Activated CD4-positive, alpha-beta T cell treated with anti-CD3 and anti-CD28 coated beads for 4 hours (primary cell): ENCODE measurements at regions not wholly inside any gene's neighbourhood (a gene's known extent, or its start where the extent isn't known, plus 50 kb on each side); places are given as distances from the start of the nearest gene placed in this dataset.

Source experiments
- DNase-seq, 2 donors: peaks; one replicate each; pipeline ENCODE4 v3.0.0-alpha.2; 2020

- DNase-seq: no peak
These were observed 193.5 kb downstream of the SPP2 start for GRCh38 chr2:234243871-234244565.

GRCh38 chr2:234242459-234242836 lies 191.9 kb downstream of the SPP2 start:
- DNase-seq: no peak

GRCh38 chr2:234241656-234242458 lies 191.4 kb downstream of the SPP2 start:
- DNase-seq: no peak

- DNase-seq: no peak
These were observed 190.4 kb downstream of the SPP2 start for GRCh38 chr2:234240917-234241316.

GRCh38 chr2:234235191-234235590 lies 184.7 kb downstream of the SPP2 start:
- DNase-seq: no peak

- no peak for DNase-seq
These were observed 181.0 kb downstream of the SPP2 start for GRCh38 chr2:234231460-234231859.

- DNase-seq: no peak
These were observed 168.5 kb downstream of the SPP2 start for GRCh38 chr2:234219046-234219310.

GRCh38 chr2:234218266-234219045 lies 168.0 kb downstream of the SPP2 start:
- DNase-seq: no peak

- DNase-seq: no peak
These were observed 162.0 kb downstream of the SPP2 start for GRCh38 chr2:234212534-234212933.

- no peak for DNase-seq
These were observed 161.3 kb downstream of the SPP2 start for GRCh38 chr2:234211797-234212196.

GRCh38 chr2:234206738-234207137 lies 156.2 kb downstream of the SPP2 start:
- DNase-seq: no peak

- DNase-seq: no peak
These were observed 154.0 kb downstream of the SPP2 start for GRCh38 chr2:234204480-234204879.

- DNase-seq: no peak
These were observed 152.9 kb downstream of the SPP2 start for GRCh38 chr2:234203135-234203984.

GRCh38 chr2:234202601-234203000 lies 152.1 kb downstream of the SPP2 start:
- DNase-seq: no peak

- DNase-seq: no peak
These were observed 149.5 kb downstream of the SPP2 start for GRCh38 chr2:234199996-234200395.

GRCh38 chr2:234198976-234199375 lies 148.5 kb downstream of the SPP2 start:
- no peak for DNase-seq

- DNase-seq: no peak
These were observed 145.0 kb downstream of the SPP2 start for GRCh38 chr2:234195516-234195915.

GRCh38 chr2:234193977-234194563 lies 143.6 kb downstream of the SPP2 start:
- no peak for DNase-seq

- DNase-seq: no peak
These were observed 141.4 kb downstream of the SPP2 start for GRCh38 chr2:234191819-234192407.

GRCh38 chr2:234189786-234190300 lies 139.3 kb downstream of the SPP2 start:
- DNase-seq: no peak

GRCh38 chr2:234189230-234189629 lies 138.7 kb downstream of the SPP2 start:
- DNase-seq: no peak

- no peak for DNase-seq
These were observed 137.2 kb downstream of the SPP2 start for GRCh38 chr2:234187646-234188174.
